GM03348 (cell line): ENCODE measurements at regions not wholly inside any gene's neighbourhood (a gene's known extent, or its start where the extent isn't known, plus 50 kb on each side); places are given as distances from the start of the nearest gene placed in this dataset.

Experiments
- DNase-seq: peaks from one replicate; pipeline ENCODE4 v3.0.0; 2012; ENCODE audit warnings: low spot score

DNA sequence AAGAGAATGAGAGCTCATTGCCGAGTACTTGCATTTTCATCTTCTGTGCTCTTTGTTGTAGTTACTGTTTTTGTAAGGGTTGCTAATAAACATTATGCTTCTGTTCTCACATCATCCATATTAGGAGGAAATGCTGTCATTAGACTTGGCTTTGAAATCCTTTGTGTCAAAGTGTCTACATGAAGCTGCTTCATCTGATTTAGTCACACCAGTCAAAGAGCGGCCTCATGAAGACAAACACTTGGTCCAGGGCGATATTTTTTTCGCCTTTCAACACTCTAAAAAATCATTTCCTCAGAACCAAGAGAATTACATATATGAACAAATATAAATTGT, 105.0 kb downstream of the SPRY2 start:
- DNase-seq: no peak

DNA sequence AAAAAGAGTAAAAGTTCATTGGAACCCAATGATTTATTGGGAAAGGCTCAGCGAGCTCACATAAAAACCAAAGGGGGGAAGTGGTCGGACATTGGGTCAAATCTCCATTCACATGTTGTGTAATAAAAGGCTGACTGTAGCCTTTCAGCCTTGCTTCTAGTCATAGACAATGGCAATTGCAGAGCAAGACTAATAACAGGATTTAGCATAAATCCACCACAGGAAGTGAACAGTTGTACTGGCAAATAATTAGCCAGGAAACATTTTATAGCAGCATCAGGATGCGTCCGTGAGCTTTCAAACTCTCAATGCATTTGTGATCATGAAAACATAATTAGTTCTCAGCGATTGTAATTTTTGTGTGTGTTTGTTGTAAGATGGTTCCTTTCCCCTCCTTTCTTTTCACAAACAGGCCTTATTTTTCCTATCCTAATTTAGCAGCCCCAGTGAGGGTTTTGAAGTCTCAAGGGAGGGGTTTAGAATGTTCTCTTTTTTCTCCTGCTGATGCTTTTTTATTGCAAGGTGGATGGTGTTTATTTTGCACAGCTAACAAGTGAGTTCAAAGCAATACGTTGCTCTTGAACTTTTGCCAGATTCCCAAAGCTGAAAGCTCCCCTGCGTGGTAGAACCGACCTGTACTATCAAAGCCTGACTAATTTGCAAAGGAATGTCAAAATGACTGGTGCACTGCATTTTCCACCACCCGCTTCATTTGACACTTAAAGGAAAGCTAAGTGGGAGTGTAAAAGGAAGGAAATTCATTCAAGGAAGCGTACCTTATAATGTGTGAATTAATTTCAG, 105.6 kb downstream of the SPRY2 start:
- no peak for DNase-seq

DNA sequence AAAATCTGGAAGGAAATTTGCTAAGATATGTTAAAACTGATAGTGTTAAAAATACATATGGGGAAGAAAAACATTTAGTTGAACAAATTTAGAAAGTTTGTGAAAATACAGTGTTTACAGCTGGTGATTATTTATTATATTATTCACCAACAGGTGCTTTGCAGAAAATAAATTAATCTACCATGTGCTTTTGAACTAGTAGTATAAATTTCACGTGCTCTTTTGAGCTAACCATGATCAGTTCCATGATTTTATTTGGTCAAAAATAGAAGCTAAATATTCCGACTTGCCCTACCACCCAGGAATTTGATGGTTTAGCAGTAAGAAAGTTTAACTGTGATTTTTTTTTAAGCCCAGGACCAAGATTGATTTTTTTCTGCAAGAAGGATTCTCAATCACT, 113.3 kb downstream of the SPRY2 start:
- no peak for DNase-seq

DNA sequence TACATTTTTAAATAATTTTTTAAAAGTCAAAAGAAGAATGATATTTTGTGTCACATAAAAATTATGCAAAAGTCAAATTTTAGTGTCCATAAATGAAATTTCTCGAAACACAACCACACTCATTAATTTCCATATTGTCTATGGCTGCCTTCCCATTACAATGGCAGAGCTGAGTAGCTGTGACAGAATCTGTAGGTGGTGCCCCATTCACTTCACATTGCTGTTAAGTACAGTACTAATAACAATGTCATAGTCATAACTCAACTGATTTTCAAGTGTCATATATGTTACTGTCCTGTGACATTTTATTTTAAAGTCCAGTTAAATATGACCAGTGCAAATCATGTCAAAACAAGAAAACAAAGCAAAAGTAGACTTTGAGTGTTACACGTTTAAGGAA, 114.3 kb downstream of the SPRY2 start:
- no peak for DNase-seq

DNA sequence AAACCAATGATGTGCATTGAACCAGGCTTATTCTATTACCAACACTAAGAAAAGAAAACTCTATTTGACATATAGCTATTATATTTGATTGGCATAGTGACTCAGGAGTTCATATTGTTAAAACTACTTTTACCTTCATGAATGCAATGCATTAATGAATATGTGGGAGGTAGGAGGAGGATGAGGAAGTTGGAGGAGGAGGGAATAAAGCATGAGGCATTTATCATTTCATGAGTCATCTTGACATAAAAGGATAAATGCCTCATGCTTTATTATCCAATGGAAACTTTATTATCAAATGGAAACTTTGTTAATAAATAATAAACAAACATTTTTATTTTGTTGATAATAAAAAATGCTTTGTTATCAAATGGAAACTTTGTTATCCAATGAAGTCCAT, 116.5 kb downstream of the SPRY2 start:
- DNase-seq: peak; percentile 6

DNA sequence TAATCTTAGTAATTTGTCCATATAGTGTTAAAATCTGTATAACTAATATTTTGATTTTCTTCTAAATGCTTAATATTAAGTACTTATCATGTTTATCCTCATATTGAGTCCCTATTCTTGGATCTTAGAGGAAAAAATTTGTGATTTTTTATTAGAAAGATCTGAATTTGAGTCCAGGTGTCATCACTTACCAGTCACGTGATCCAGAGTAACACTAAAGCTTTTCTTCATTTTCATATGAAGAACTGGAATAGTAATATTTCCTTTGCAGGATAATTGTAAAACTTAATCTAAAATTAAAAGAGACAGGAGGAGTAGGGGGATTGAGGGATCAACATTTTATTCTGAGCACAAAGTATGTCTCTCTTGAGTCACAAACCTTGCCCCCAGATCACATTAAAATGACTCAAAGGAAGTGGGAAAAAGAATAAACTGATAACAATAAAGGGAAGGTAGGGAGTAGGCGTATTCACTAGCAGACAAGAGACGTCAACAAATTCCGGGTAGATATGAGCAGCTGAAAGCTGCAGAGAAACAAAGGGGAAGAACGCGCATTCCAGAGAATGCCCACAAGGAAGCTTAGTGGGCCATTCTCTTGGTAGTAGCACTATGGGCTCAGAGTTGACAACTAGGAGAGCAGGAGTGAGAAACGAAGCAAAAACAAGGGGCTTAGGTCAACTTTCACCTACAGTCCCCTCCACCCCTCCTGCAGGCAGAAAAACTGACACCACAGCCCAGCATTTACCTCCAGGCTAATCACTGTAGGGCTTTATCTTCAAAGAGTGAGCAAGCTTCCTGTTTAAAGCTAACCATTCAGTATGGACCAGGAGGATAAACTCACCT, 123.1 kb downstream of the SPRY2 start:
- DNase-seq: no peak

DNA sequence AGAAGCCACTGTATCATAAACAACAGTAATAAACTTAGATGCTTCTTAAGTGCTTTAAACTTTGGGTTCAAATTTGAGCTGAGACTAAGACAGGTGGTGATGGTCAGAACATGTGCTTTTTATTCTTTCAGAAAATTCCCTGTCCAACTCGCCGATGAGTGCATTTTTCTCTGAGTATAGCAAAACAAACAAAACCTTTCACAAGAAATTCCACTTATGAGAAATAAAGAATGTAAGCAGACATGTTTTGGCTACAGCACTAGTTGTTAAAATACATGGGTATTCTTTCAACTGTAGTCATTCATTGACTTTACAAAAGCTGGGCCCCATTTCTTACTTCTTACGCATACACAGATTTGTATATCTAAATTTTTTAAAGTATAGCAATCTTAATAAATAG, 125.6 kb downstream of the SPRY2 start:
- DNase-seq: no peak

DNA sequence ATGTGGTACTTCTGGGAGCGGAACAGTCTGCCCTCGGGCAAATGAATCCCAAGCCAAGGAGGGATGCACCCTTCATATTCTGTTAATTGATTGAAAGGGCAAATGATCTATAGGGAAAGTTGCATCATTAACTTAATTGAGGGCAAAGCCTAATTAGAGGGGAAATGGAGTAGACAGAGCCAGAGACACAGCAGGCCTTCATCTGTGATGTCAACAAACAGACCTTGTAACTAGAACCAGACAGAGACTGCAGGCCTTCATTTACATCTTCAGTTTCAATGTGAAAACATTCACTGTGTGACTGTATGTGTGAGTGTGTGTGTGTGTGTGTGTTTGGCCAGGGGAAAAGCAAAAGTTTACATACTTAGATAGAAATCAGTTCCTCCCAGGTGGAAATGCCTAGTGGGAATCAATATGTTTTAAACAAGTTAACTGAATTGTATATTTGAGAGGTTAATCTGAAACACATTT, 126.4 kb downstream of the SPRY2 start:
- no peak for DNase-seq

DNA sequence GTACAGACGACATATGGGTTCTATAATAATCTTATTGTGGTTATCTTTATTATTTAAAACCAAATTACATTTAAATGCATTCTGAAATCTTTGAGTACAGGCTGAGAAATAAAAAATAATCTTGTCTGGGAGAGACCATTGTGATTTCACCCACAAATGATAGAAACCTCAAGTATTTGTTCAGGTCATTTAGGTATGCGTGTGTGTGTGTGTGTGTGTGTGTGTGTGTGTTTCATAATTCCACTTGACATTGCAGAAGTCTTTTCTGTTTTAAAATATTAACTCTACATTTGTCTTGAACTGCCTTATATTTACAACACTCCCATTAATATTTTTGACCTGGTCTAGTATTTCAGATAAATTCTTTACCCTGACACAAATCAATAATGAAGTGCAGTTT, 126.9 kb downstream of the SPRY2 start:
- no peak for DNase-seq

DNA sequence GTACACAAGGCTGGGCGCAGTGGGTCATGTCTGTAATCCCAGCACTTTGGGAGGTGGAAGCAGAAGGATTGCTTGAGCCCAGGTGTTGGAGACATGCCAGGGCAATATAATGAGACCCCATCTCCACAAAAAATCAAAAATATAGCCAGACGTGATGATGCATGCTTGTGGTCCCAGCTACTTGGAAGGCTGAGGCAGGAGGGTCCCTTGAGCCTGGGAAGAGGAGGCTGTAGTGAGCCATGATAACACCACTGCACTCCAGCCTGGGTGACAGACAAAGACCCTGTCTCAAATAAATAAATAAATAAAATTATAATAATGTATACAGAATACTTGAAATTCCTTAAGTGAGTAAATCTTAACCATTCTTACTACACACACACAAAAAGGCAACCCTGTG, 127.7 kb downstream of the SPRY2 start:
- no peak for DNase-seq

DNA sequence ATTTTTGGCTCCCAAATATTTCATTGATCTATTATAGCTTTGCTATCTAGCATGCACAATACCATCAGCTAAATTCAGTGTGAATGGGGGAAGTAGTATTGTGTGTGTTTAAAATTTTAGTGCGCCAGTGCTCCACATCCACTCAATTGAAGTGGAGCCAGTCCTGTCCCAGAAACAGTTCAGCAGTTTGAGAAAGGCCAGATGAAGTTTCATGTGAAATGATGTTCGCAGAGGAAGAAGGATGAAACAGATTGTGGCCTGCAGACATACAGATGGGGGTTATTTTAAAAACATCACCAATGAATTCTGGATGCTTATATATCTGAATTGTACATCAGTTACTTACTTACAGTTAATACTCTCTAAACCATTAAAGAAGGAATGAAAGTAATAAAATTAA, 129.4 kb downstream of the SPRY2 start:
- DNase-seq: no peak

DNA sequence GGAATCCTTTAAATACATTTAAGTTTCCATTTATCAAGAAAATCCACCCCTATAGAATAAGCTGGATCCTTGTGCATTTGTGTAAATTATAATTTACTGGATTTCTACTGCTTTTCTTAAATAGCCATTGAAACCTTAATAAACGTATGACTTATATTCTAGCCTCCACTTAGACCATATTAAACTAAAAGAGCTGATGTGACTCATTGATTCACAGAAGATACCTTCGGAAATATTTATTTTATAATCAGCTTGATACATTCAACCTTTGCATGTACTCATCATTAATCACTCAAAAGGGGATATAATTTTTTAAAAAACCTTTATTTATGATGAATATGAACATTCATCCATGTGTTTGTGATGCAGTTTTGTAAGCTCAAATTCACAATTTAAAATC, 136.3 kb downstream of the SPRY2 start:
- no peak for DNase-seq

DNA sequence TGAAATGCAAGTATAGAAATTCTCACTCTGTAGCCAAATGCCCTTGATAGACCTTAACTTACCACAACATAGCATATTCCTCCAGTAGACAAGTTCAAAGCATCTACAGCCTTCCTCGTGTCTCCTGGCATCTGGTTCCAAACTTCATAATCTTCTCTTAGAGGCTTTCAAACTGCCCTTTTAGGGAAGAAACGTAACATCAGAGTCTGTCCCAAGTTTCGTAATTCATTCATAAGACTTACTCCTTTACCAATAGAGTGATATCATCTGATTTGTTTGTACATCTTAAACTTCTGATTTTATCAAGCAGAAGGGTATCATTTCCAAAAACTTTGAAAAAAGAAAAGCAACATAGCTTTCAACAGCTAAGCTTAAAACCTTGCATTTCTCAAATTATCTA, 137.4 kb downstream of the SPRY2 start:
- DNase-seq: no peak

DNA sequence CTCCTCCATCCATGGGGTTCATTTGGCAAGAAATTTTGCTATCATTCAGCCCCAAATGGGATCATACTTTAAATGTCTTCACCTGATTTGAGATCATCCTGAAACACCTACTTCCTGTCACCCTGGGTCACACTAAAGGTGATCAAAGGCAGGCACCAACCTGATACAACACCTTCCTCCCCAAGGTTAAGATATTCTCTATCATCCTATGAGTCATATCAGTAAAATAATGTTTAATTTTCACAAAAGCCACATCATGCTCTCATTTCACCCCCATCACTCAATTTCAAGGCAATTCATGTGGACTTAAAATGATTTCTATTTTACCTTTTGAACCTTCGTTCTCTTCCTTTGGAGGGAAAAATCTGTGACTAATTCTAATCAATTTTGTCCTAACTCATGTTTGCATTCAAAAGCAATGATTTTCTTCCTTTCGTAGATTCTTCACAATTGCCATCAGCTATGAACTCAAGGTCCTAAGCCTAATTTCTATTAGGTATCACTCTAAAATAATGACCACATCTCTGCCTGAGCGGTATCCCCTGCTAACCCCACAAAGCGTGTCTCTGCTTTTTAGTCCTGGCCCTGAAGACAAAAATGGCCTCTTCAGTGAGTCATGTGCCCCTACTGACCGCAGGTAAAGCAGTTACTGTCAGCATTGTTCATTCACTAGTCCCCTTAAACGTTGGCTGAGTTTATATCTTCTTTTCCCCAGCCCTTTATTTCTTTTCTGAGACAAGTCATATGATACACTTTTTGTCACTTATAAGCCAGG, 139.0 kb downstream of the SPRY2 start:
- no peak for DNase-seq

DNA sequence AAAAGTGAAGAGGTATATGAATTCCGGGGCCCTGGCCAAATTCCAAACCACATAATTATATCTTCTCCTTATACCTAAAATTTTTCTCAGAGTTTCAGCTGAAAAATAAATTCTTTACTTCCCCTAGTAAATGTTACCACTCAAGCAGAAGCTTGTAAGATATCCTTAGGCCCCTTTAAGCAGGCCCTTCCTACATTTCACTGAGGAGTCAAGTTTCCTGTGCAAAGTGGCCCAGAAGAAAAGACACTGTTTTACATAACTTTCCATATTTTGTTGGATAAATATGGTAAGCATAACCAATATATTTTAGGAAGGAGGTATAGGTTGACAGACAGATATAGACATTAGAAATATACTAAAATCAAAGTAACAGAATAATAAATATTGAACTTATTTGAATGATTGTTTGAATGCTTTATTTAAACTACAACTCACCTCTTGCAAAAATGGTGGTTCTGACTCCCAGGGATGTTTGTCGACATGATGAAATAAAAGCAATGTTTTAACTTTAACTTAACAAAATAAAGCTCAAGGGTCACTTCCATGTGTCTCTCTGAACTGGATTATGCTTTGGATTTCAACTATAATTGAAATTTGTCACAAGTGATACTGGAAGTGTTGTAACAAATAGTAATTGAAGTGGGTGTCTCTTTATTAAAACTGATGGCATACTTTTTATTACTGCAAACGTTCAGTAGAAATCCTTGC, 141.2 kb downstream of the SPRY2 start:
- no peak for DNase-seq

DNA sequence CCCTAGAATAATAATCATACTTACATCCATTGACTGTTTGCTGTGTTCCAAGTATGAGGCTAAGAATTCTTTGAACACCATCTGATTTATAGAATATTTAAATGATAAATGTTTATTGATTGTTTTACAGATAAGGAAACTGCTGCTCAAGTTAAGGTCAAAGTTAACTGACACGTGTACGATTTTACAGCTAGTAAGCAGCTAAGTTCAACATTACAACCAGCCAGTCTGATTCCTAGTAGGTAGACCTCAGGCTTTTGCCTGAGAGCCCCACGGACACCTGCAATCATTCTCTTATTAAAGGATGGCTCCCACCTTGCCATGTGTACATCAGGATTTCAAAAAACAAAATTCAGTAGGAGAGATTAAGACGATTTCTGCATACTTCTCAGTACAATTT, 141.9 kb downstream of the SPRY2 start:
- DNase-seq: no peak

DNA sequence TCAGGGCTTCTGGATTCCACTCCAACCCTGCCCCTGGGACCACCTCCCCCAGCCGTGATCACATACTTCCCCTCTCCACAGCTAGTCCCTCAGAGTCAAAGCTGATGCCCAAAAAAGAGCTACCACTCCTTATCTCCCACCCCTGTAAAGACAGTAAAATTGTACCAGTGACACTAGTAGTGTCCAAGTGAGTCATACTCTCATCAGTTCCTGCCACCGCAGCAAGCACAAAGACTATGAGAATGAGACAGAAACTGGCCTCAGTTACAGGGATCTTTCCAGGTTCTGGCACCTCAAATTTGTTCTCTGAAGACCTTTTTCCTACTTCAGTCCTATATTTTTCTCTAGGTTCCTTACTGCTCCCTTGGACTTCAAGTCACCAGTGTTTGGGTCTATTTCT, 144.2 kb downstream of the SPRY2 start:
- peak; percentile 19 for DNase-seq

DNA sequence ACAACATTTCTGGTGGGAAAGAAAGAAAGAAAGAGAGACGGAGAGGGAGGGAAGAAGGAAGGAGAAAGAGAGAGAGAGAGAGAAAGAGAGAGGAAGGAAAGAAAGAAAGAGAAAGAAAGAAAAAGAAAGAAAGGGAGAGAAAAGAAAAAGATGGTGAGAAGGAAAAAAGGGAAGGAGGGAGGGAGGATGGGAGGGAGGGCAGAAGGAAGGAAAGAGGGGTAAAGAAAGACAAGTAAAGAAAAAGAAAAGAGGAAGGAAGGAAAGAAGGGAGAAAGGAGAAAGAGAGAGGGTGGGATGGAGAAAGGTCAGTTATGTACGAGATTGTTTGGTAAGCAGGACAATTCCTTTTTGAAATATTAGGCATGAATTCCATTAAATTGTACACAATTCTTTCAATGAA, 145.3 kb downstream of the SPRY2 start:
- no peak for DNase-seq

DNA sequence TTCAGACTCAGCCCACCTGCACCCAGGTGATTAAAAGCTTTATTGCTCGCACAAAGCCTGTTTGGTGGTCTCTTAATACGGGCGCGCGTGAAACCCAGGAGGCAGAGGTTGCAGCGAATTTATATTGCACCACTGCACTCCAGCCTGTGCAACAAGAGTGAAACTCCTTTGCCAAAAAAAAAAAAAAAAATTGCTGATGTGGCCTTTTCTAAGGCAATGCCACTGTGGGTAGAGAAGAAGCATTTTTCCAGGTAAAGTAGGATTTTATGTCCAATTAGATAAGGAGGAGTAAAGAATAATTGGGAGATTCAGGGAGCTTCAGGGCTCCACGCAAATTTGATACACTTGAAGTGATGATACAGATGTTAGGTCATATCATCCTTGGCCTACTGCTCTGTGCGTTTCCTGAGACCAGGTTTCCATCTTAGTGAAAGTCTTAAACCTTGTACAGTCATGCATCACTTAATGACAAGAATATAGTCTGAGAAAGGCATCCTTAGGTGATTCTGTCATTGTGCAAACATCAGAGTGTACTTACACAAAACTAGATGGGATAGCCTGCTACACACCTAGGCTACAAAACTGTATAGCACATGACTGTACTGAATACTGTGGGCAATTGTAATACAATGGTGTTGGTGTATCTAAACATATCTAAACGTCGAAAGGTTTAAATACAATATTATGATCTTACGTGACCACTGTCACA, 150.9 kb downstream of the SPRY2 start:
- no peak for DNase-seq

DNA sequence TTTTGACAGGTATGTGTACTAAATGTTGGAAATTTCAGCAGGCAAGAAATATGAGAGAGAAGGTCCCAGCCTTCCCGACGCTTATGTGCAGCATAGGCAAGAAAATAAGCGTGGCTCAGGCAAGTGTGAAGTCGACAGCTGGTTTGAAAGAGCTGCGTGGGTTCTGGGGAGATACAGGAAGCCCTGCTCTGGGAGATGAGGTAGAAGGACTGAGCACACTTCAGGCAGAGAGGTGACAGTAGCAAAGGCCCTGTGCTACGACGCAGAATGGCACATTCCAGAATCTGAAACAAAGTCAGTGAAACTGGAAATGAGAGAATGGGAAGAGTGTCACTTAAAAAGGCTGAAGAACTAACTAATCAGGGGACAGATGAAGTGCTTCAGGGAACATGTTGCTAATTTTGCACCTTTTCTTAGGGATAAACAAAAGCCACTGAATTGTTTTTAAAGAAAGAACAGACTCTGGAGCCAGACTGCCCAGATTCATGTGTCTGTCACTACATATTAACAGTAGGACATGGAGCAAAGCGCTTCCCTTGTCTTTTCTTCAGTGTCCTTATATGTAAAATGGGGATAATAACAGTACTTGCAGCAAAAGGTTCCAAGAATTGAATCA, 160.1 kb downstream of the SPRY2 start:
- no peak for DNase-seq

DNA sequence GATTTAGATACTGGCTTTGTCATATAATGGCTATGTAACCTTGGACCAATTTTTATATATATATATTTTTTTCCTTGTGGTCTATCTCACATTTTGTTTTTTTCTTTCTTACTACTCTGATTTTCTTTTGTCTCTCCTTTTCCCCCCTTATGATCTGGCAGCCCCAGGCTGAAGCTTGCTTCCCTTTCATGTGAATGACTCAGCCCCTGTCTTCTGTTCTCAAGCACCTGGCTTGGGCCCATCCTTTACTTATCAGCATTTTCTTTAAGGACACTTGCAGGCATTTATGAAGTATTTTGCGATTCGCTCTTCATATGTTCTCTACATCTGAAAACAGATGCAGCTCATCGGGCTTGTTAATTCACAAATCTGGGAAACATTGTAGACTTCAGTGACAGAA, 163.6 kb downstream of the SPRY2 start:
- no peak for DNase-seq
